Fibroblast of the aortic adventitia (primary cell): ENCODE measurements at regions not wholly inside any gene's neighbourhood (a gene's known extent, or its start where the extent isn't known, plus 50 kb on each side); places are given as distances from the start of the nearest gene placed in this dataset.
"Not testable (repeated sequence)": the region's sequence is repeated elsewhere in the genome, so short reads cannot be mapped to it uniquely, and the experiment has no call there.

ENCODE experiments used
- DNase-seq: peaks from one replicate; pipeline ENCODE4 v3.0.0-alpha.2; 2010; ENCODE audit warnings: low read depth
- H3K4me3 ChIP-seq: 2 replicates; pipeline ENCODE4 v1.5.1; 2011; ENCODE audit warnings: low read depth, mild to moderate bottlenecking, control low read depth, low read length, moderate library complexity
- CTCF ChIP-seq: IDR thresholded peaks from 2 replicates; pipeline ENCODE4 v1.5.1; 2011; ENCODE audit warnings: mild to moderate bottlenecking, low read length, control low read depth, inconsistent platforms; ENCODE audit not compliant: insufficient read depth

GRCh38 chr17:63196772-63197335, 230.8 kb downstream of the TANC2 start:
- no peak for DNase-seq
- H3K4me3 ChIP-seq: no peak overlapping the region
- no peak for TF ChIP-seq CTCF

GRCh38 chr17:63203652-63204051, 237.6 kb downstream of the TANC2 start:
- no peak for DNase-seq
- no peak for TF ChIP-seq CTCF
- no peak overlapping the region for H3K4me3 ChIP-seq

- no peak for DNase-seq
- TF ChIP-seq CTCF: no peak
- H3K4me3 ChIP-seq: no peak overlapping the region
Measured at GRCh38 chr17:63221939-63222338, 224.2 kb downstream of the CYB561 start.

GRCh38 chr17:63222655-63223054, 223.5 kb downstream of the CYB561 start:
- TF ChIP-seq CTCF: no peak
- DNase-seq: peak; percentile 28
- H3K4me3 ChIP-seq: no peak overlapping the region

GRCh38 chr17:63223212-63223911, 222.7 kb downstream of the CYB561 start:
- no peak overlapping the region for H3K4me3 ChIP-seq
- TF ChIP-seq CTCF: no peak
- DNase-seq: no peak

- H3K4me3 ChIP-seq: no peak overlapping the region
- no peak for DNase-seq
- no peak for TF ChIP-seq CTCF
Measured at GRCh38 chr17:63224644-63225043, 221.5 kb downstream of the CYB561 start.

GRCh38 chr17:63226720-63227119, 219.4 kb downstream of the CYB561 start:
- not testable (repeated sequence) for DNase-seq, H3K4me3 ChIP-seq

GRCh38 chr17:63231015-63231620, 215.0 kb downstream of the CYB561 start:
- H3K4me3 ChIP-seq, DNase-seq: not testable (repeated sequence)
